Mesothelial cell of epicardium (in vitro differentiated cells): ENCODE measurements at regions not wholly inside any gene's neighbourhood (a gene's known extent, or its start where the extent isn't known, plus 50 kb on each side); places are given as distances from the start of the nearest gene placed in this dataset.

Source experiments
- DNase-seq, 2 experiments: peaks; one replicate each; pipeline ENCODE4 v3.0.0; 2021; ENCODE audit warnings: low spot score in 2 of 2; ENCODE audit not compliant: unreplicated experiment in 2 of 2
- H3K27ac Mint-ChIP-seq: 2 replicates; pipeline ENCODE4 v1.8.0; 2021; ENCODE audit warnings: mixed read lengths
- H3K27me3 Mint-ChIP-seq: 2 replicates; pipeline ENCODE4 v1.8.0; 2021; ENCODE audit warnings: low read depth, mixed read lengths
- H3K36me3 Mint-ChIP-seq: 2 replicates; pipeline ENCODE4 v1.8.0; 2021; ENCODE audit warnings: mixed read lengths
- H3K4me1 Mint-ChIP-seq: 2 replicates; pipeline ENCODE4 v1.8.0; 2021; ENCODE audit warnings: mixed read lengths
- H3K4me3 Mint-ChIP-seq: 2 replicates; pipeline ENCODE4 v1.8.0; 2021; ENCODE audit warnings: mild to moderate bottlenecking, moderate library complexity, mixed read lengths
- H3K9me3 Mint-ChIP-seq: 2 replicates; pipeline ENCODE4 v1.8.0; 2021; ENCODE audit warnings: mixed read lengths
- TF ChIP-seq, protein P1 (sequence below): fragments of 200-600 bp; sonication (generic); IDR thresholded peaks from one replicate; pipeline ENCODE4 v1.5.0; 2021; ENCODE audit warnings: antibody characterized with exemption; ENCODE audit not compliant: unreplicated experiment

DNA sequence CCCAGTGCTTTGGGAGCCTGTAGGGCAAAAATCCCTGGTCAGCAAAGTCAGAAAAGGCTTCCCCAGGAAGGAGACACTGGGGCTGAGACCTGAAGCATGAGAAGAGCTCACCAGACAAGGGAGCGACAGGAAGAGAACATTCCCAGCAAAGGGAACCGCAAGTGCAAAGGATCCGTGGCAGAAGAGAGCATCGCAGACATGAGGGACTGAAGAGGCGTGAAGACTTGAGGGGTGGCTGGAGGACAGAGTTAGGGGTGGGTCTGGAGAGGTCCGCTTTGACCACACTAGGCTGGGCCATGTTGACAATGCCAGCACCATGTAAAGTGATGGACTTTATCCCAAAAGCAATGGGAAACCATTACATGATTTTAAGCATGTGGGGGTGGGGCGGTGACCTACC lies 128.1 kb upstream of the IRX3 start:
- Mint-ChIP-seq H3K4me3 (no peak overlapping the region), H3K36me3 (no peaks in the 10 kb centered on the region), H3K4me1 (peaks cover 33% of the 10 kb centered on the region), H3K27me3 (peaks cover 27% of the 10 kb centered on the region), H3K27ac (no peak overlapping the region), H3K9me3 (peaks cover 5% of the 10 kb centered on the region)
- no peak for DNase-seq
- TF ChIP-seq, protein P1, sequence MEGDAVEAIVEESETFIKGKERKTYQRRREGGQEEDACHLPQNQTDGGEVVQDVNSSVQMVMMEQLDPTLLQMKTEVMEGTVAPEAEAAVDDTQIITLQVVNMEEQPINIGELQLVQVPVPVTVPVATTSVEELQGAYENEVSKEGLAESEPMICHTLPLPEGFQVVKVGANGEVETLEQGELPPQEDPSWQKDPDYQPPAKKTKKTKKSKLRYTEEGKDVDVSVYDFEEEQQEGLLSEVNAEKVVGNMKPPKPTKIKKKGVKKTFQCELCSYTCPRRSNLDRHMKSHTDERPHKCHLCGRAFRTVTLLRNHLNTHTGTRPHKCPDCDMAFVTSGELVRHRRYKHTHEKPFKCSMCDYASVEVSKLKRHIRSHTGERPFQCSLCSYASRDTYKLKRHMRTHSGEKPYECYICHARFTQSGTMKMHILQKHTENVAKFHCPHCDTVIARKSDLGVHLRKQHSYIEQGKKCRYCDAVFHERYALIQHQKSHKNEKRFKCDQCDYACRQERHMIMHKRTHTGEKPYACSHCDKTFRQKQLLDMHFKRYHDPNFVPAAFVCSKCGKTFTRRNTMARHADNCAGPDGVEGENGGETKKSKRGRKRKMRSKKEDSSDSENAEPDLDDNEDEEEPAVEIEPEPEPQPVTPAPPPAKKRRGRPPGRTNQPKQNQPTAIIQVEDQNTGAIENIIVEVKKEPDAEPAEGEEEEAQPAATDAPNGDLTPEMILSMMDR, result no peak

DNA sequence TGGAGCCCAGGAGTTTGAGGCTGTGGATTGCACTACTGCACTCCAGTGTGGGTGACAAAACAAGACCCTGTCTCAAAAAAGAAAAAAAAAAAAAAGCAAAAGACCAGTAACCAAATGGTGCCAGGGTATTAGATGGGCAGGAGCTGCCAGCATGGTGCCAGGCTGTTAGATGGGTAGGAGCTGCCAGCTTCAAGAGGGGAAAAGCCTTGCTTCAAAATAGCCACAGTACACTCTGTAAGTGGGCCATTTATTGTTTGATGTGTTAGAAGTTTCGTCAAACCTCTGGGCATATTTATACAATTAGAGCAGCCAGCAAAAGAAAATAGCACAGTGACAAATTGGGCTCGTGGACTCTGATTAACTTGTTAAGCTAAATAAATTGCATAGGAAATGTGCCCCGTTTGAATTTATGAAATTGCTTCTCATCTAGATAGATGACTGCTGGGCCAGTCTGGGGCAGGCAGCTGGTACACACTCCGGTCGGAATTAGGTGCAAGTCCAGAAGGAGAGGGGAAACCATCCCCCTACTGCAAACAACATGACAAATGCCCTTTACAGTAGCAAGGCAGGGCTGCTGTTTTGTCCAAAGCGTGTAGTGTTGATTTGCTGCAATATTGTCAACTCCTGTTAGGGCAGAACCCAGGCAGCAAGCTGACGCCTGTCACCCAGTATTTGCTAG lies 126.3 kb upstream of the IRX3 start:
- peaks cover 29% of the 10 kb centered on the region for H3K27me3 Mint-ChIP-seq
- H3K9me3 Mint-ChIP-seq, result peaks cover 5% of the 10 kb centered on the region
- no peak for DNase-seq
- TF ChIP-seq, protein P1, result no peak
- no peaks in the 10 kb centered on the region for H3K36me3 Mint-ChIP-seq
- no peak overlapping the region for H3K4me3 Mint-ChIP-seq
- H3K4me1 Mint-ChIP-seq, result peaks cover 27% of the 10 kb centered on the region
- H3K27ac Mint-ChIP-seq, result no peak overlapping the region

DNA sequence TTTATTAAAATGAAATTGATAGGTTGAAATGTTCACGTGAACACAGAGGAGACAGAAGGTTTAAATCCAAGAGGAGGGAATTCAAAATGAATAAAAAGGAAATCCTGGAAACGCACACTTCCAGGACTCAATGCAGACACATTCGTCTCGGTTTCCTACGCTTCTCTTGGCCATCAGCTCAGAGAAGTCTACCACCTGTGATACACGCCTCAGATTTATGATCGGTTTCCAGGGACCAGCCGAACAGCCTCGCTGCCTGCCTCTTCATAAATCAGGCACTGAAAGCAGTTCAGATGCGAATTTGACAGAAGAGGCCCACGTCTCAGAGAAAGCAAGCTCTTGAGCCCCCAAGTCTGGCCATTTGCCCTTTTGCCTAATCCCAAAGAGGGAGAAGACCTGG lies 125.5 kb upstream of the IRX3 start:
- H3K4me3 Mint-ChIP-seq, result no peak overlapping the region
- H3K36me3 Mint-ChIP-seq, result no peaks in the 10 kb centered on the region
- TF ChIP-seq, protein P1, result no peak
- H3K4me1 Mint-ChIP-seq, result peaks cover 26% of the 10 kb centered on the region
- H3K9me3 Mint-ChIP-seq, result peaks cover 5% of the 10 kb centered on the region
- no peak overlapping the region for H3K27ac Mint-ChIP-seq
- peaks cover 31% of the 10 kb centered on the region for H3K27me3 Mint-ChIP-seq
- no peak for DNase-seq

DNA sequence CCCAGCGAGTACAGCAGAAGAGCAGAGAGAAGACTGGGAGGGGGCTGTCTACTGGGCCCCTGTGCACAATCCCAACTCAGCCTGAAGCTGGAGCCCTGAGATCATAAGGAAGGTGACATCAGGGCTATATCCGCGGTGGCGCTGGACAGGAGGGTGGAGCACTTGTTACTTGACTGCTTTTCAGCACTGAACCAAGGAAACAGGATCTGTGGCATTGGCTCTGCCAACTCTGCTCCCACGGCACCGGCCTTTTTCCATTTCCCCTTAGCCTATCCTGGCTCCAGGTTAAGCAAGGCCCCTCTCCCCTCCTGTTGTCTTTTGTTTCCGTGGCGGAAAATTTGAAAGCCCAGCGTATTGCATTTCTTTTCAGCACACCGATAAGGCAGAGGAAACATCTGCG lies 125.0 kb upstream of the IRX3 start:
- Mint-ChIP-seq H3K36me3 (no peaks in the 10 kb centered on the region), H3K27me3 (peaks cover 31% of the 10 kb centered on the region), H3K9me3 (peaks cover 8% of the 10 kb centered on the region), H3K27ac (no peak overlapping the region), H3K4me1 (peaks cover 26% of the 10 kb centered on the region), H3K4me3 (peak overlapping the region; percentile 24)
- no peak for DNase-seq
- TF ChIP-seq, protein P1, result no peak

DNA sequence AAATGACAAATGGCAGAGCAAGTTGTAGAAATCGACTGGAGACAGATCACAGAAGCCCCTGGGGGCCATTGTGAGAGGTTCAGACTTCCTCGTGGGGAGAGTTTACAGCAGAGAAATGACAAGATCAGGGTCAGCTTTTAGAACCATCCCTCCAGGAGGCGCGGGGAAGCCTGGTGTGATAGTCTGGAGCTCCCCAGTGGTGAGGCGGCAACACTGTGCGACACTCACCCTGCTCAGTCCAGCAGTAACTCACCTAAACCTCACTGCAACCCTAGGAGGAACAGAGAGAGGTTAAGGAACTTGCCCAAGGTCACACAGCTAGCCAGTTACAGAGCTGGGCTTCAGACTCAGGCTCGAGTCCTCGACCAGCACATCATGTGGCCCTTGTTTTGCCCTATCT lies 123.4 kb upstream of the IRX3 start:
- H3K27me3 Mint-ChIP-seq, result peaks cover 25% of the 10 kb centered on the region
- DNase-seq, result no peak
- no peak overlapping the region for H3K4me3 Mint-ChIP-seq
- no peaks in the 10 kb centered on the region for H3K36me3 Mint-ChIP-seq
- no peak overlapping the region for H3K27ac Mint-ChIP-seq
- TF ChIP-seq, protein P1, result no peak
- H3K9me3 Mint-ChIP-seq, result peaks cover 5% of the 10 kb centered on the region
- H3K4me1 Mint-ChIP-seq, result peaks cover 26% of the 10 kb centered on the region
